ENCODE measurements at regions not wholly inside any gene's neighbourhood (a gene's known extent, or its start where the extent isn't known, plus 50 kb on each side); places are given as distances from the start of the nearest gene placed in this dataset.

DNA sequence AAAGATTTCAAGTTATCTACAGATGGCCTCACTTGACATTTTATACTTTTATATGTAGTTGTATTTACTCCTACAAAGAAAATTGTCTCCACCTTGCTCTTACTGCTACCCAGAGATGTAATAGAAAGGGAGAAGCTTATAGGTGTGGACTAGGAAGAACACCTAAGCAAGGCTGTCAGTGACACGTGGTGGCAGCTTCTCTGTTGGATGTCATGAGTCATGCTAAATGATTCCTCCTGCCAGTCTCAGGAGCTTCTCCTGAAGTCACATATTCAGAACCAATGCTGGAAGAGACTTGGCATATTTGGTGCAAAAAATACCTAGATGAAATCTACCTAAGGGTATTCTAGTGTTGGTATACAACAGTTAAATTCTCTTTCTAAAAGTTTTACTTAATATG is 184.7 kb downstream of the LRRC3B start:
- Histone ChIP-seq H3K27me3 (ENCODE audit: insufficient read depth) (no peaks in the 10 kb centered on the region), H3K9me3 (no peaks in the 10 kb centered on the region), H2AFZ (ENCODE audit: low read depth) (no peak overlapping the region), H3K9ac (no peak overlapping the region), H4K20me1 (ENCODE audit: insufficient read depth) (no peaks in the 10 kb centered on the region), H3K4me3 (ENCODE audit: low read depth in 2 of 2, low read length in 1 of 2) (no peak overlapping the region), H3K9me2 (no peaks in the 10 kb centered on the region), H3K79me2 (ENCODE audit: insufficient read depth) (no peaks in the 10 kb centered on the region; the same call in 1 of the 2 replicates), H3K36me3 (replicated peaks in 1 of 2; ENCODE audit: control insufficient read depth in 1 of 2, insufficient read depth in 2 of 2, low read length in 1 of 2) (no peaks in the 10 kb centered on the region), H3F3A (replicated peaks; ENCODE audit: insufficient read depth) (no peaks in the 10 kb centered on the region), H3K4me2 (no peak overlapping the region), H3K27ac (ENCODE audit: low read depth in 2 of 2, low read length in 1 of 2) (no peak overlapping the region), H3K4me1 (ENCODE audit: control insufficient read depth in 1 of 2, insufficient read depth in 2 of 2, low read depth in 1 of 2, low read length in 1 of 2) (no peaks in the 10 kb centered on the region)
- CTCF ChIA-PET, result no interaction called here
- WGBS (ENCODE audit: low lambda C conversion rate), result 8% methylated on average over 1 of the region's 1 CpG
- TF ChIP-seq RAD21 (IDR thresholded peaks at IDR 0.05; ENCODE audit: low read length) (no peak), FOXM1 (IDR thresholded peaks at IDR 0.05; ENCODE audit: low read depth) (no peak), GATA2 (CRISPR knock-in tag; IDR thresholded peaks at IDR 0.05) (no peak), SIN3A (IDR thresholded peaks at IDR 0.05; ENCODE audit: borderline replicate concordance, low read depth, low read length) (no peak), JUND (IDR thresholded peaks at IDR 0.05) (no peak), POLR2AphosphoS5 (IDR thresholded peaks at IDR 0.05; ENCODE audit: low read depth, low read length) (no peak)
- TF ChIP-seq, protein P1, sequence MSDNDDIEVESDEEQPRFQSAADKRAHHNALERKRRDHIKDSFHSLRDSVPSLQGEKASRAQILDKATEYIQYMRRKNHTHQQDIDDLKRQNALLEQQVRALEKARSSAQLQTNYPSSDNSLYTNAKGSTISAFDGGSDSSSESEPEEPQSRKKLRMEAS (IDR thresholded peaks at IDR 0.05; ENCODE audit: low read depth), result no peak
- TF ChIP-seq, protein P2, sequence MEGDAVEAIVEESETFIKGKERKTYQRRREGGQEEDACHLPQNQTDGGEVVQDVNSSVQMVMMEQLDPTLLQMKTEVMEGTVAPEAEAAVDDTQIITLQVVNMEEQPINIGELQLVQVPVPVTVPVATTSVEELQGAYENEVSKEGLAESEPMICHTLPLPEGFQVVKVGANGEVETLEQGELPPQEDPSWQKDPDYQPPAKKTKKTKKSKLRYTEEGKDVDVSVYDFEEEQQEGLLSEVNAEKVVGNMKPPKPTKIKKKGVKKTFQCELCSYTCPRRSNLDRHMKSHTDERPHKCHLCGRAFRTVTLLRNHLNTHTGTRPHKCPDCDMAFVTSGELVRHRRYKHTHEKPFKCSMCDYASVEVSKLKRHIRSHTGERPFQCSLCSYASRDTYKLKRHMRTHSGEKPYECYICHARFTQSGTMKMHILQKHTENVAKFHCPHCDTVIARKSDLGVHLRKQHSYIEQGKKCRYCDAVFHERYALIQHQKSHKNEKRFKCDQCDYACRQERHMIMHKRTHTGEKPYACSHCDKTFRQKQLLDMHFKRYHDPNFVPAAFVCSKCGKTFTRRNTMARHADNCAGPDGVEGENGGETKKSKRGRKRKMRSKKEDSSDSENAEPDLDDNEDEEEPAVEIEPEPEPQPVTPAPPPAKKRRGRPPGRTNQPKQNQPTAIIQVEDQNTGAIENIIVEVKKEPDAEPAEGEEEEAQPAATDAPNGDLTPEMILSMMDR (IDR thresholded peaks at IDR 0.05), result no peak
- POLR2A ChIA-PET, result no interaction called here
- no peak for DNase-seq

DNA sequence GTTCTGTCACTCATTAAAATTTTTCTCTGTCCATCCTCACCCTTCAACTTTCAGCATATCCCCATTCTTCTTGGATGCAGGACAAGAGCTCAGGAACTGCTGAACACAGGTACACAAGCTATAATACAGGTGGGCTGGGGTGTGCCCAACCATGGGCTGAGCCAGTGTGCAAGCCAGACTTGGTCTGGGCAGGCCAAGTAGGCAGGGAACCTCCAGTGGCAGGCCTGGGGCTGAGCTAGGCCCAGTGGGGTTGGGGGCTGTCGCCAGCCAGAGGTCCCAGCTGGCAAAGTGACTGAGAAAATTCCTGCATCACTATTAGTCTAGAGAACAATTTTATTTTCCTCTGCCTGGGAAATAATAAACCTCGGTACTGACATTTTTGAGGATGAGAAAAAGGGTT is 202.9 kb downstream of the LRRC3B start:
- TF ChIP-seq GATA2 (CRISPR knock-in tag; IDR thresholded peaks at IDR 0.05), result no peak
- TF ChIP-seq, protein P1 (IDR thresholded peaks at IDR 0.05; ENCODE audit: low read depth), result no peak
- TF ChIP-seq, protein P3, sequence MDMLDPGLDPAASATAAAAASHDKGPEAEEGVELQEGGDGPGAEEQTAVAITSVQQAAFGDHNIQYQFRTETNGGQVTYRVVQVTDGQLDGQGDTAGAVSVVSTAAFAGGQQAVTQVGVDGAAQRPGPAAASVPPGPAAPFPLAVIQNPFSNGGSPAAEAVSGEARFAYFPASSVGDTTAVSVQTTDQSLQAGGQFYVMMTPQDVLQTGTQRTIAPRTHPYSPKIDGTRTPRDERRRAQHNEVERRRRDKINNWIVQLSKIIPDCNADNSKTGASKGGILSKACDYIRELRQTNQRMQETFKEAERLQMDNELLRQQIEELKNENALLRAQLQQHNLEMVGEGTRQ (IDR thresholded peaks at IDR 0.05; ENCODE audit: borderline replicate concordance, low read depth, low read length), result no peak
- TF ChIP-seq YY1 (IDR thresholded peaks at IDR 0.05; ENCODE audit: low read depth), result no peak
- H3K4me2 ChIP-seq, result no peak overlapping the region
- H3K79me2 ChIP-seq (ENCODE audit: insufficient read depth), result no peaks in the 10 kb centered on the region
- CTCF ChIA-PET, result no interaction called here
- no peaks in the 10 kb centered on the region for H3K9me2 ChIP-seq
- no peak overlapping the region for H3K9ac ChIP-seq
- H3K36me3 ChIP-seq (replicated peaks in 1 of 2; ENCODE audit: control insufficient read depth in 1 of 2, insufficient read depth in 2 of 2, low read length in 1 of 2), result no peaks in the 10 kb centered on the region
- H3K27me3 ChIP-seq (ENCODE audit: insufficient read depth), result no peaks in the 10 kb centered on the region
- WGBS (ENCODE audit: low lambda C conversion rate), result 10% methylated on average over 2 of the region's 2 CpGs
- H3K4me1 ChIP-seq (ENCODE audit: control insufficient read depth in 1 of 2, insufficient read depth in 2 of 2, low read depth in 1 of 2, low read length in 1 of 2), result no peaks in the 10 kb centered on the region
- no peak overlapping the region for H3K4me3 ChIP-seq (ENCODE audit: low read depth in 2 of 2, low read length in 1 of 2)
- POLR2A ChIA-PET, result no interaction called here
- H2AFZ ChIP-seq (ENCODE audit: low read depth), result no peak overlapping the region
- H3K27ac ChIP-seq (ENCODE audit: low read depth in 2 of 2, low read length in 1 of 2), result no peak overlapping the region
- H3F3A ChIP-seq (replicated peaks; ENCODE audit: insufficient read depth), result no peaks in the 10 kb centered on the region
- 0 out of 2 replicates have a peak, but pooled peaks cover 7% of the 10 kb centered on the region for H3K9me3 ChIP-seq
- no peak for DNase-seq
- H4K20me1 ChIP-seq (ENCODE audit: insufficient read depth), result no peaks in the 10 kb centered on the region

Data from SK-N-SH (cell line).